ENCODE measurements at regions not wholly inside any gene's neighbourhood (a gene's known extent, or its start where the extent isn't known, plus 50 kb on each side); places are given as distances from the start of the nearest gene placed in this dataset.

DNA sequence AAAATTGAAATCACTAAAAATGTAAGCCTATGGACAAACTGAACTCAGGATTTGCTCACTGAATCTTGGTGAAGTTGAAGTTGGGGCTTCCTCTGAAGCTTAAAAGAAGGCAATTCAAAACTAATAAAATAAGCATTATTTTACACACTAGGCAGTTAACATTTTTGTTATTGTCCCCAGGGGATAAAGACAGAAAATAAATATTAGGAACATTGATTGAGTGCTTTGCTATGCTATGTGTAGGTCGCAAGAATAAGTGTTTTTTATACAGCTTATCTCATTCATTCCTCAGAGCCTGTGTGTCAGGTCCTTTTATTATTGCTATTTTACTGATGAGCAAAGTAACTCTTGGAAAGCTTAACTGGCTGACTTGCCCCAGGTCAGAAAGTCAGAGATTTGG is 82.2 kb downstream of the ZNF608 start:
- DNase-seq (ENCODE audit: low read depth), result no peak

DNA sequence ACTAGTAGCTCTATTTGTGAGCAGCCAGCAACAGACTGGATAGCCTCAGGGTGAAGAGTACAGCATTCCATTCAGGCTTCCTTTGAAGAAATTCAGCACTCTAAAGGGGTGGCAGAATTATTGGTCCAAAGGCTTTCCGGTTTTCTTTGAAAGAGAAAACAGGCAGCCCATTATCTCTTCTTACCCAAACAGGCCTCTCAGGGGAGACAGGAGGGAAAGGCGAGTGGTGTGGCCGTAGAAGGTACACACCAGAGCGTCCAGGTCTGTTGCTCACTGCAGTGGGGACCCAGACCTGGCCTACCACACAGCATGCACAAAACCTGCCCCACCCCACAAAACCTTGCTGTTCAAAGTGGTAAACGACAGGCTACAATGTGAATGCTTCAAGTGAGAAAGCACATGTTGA is 83.3 kb downstream of the ZNF608 start:
- no peak for DNase-seq (ENCODE audit: low read depth)

GRCh38 chr5:124662181-124662781 is 84.2 kb downstream of the ZNF608 start:
- no peak for DNase-seq (ENCODE audit: low read depth)

- DNase-seq (ENCODE audit: low read depth), result peak; percentile 73
These were observed 84.9 kb downstream of the ZNF608 start for GRCh38 chr5:124661317-124662141.

DNA sequence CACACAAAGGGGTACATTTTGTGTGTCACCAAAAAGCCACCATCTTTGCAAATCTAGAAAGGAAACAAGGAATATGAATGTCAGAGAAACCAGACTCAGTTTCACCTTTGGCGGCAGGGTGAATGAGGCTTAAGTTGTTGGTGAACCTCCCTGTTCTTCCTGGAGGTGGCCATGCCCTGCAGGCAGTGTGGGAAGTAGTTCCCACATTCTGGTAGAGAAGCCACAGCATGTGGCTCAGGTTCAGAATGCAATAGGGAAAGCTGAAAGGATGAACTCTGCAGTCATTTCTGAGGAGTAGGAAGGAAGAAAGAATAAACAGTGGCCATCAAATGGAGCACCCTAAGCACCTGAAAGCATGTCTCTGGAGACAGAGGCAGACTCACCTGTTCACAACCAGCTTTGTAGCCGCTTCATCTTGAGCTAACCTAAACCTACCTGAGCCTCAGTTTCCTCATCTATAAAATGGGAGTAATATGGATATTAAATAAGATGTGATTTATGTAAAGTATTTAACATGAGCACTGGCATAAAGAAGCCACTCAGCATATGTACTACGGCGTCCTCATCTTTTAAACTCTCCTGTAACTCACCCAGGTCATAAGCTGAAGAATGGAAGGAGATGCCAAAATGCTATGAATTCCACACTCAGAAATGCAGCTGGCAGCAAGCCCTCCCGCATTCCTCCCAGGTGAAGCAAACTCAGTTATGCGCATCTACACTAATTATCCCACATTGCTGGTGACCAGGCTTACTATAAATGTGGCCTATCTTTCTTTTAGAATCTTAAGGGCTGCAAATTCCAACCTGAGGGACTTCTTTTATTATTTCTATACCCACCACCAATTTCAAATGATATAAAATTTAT is 86.0 kb downstream of the ZNF608 start:
- DNase-seq (ENCODE audit: low read depth), result peak; percentile 64

DNA sequence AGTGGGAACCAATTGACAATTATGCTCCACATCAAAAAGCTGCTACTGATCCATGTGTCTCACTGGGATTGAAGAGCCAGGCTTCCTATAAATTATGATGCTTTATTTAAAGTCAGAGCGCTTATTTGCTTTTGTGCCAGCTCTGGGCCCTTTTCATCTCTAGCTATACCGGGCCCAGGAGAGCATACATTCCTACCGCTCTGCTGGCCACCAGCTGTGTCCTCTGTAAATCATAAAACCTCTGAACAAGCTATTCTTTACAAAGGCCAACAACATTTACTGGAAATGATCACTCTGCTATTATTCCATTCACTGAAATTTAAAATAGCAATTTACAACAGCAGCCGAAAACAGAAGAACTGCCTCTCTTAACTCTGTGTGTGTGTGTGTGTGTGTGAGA is 86.6 kb downstream of the ZNF608 start:
- DNase-seq (ENCODE audit: low read depth), result no peak

DNA sequence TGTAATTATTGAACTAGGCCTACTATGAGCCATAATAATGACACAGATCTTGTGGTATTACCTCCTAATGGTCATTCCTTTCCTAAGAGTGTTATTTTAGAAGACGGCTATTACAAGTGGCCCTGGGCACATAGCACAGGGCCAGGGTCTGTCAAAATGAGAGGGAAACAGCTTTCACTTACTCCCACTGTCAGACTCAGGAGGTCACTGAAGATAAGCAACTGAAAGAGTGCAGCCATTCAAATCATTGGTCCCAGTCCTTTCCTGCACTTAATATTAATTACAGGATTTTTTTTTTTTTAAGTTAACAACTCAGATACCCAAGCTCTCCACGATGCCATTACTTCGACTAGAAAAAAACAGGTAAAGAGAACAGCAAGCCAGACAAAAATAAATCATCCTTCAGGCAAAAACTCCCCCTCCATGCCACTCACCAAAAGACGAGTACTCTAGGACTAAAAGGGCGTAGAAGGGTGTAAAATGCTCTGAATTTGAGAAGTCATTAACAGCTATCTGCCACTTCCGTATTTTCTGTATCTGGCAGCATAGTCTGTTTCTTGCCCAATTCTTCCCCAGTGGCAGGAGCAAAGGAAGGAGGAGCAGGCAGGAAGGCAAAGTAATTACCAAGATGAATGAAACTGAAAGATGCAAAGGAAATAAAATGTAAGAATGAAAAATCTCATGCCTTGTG is 87.4 kb downstream of the ZNF608 start:
- no peak for DNase-seq (ENCODE audit: low read depth)

- no peak for DNase-seq (ENCODE audit: low read depth)
These were observed 90.4 kb downstream of the ZNF608 start for GRCh38 chr5:124655921-124656511.

- no peak for DNase-seq (ENCODE audit: low read depth)
These were observed 91.1 kb downstream of the ZNF608 start for GRCh38 chr5:124655251-124655917.

DNA sequence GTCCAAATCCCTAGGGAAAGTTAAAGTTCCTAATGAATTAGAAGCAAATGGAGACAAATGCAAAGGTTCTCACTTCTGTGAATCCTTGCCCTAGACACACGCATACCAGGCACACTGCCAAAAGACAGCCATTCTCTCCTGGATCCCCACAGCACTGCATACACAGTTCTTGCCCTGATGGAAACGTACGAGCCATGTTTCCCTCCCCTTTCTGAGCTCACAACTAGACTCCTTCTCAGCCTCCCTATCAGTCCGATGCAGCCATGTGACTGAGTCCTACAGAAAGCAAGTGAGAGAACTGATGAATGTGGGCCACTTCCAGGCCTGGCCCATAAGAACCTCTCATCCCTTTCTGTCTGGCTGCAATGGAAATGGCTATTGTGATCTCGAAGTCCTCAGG is 92.0 kb downstream of the ZNF608 start:
- no peak for DNase-seq (ENCODE audit: low read depth)

DNA sequence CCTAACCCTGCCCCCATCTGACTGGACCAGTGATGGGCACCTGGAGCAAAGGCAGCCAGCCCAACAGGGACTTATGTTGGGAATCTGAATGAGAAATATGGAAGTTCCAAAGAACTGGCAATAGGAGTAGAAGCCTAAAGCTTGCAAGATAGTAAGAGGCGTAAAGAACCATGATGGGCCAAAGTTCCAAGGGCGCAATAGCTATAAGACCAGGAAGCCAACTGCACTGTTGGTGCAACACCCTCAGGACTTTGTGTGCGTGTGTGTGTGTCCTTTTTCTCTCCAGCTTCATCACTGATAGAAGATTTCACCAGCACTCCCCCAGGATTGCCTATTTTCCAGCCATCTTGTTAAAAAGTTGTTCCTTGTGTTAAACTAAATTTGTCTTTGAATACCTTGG is 92.8 kb downstream of the ZNF608 start:
- no peak for DNase-seq (ENCODE audit: low read depth)

- no peak for DNase-seq (ENCODE audit: low read depth)
These were observed 93.5 kb downstream of the ZNF608 start for GRCh38 chr5:124652892-124653441.

- DNase-seq (ENCODE audit: low read depth), result no peak
These were observed 94.0 kb downstream of the ZNF608 start for GRCh38 chr5:124652514-124652819.

DNA sequence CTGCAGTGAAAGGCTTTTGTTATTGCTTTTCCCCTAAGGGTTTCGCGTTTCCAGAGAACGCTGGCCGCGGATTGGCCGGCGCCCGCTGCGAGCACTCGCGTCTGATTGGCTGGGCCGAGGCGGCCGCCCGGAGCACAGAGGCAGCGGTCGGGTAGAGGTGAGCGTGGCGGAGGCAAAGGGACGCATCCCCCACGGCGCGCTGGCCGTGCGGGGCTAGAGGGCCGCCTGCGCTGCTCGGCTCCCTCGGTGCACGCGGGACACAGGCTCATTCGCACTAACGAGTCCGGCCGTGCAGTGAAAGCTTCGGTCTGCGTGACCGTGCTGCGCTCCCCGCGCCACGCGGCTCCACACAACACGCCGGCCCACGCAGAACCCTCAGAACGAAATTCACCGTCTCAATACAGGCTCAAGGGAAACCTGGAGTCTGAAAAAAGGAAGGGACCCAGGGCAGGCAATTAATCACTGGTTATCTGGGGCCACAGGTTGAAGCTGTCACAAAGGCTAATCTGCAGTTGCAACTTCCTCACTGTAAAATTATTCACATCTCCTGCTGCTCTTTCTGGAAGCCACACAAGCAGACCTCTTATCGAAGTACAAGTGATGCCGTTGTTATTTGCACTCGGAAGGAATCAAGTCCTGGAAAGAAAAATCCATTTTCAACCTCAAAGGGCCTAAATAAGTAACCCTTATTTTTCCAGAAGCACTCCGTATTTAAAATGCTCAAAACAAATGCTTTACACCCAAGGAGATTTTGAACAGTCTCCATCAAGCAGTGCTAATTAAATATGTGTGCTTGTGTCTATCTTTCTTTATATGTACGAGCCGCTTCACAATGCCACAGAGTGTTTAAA is 94.6 kb downstream of the ZNF608 start:
- no peak for DNase-seq (ENCODE audit: low read depth)

DNA sequence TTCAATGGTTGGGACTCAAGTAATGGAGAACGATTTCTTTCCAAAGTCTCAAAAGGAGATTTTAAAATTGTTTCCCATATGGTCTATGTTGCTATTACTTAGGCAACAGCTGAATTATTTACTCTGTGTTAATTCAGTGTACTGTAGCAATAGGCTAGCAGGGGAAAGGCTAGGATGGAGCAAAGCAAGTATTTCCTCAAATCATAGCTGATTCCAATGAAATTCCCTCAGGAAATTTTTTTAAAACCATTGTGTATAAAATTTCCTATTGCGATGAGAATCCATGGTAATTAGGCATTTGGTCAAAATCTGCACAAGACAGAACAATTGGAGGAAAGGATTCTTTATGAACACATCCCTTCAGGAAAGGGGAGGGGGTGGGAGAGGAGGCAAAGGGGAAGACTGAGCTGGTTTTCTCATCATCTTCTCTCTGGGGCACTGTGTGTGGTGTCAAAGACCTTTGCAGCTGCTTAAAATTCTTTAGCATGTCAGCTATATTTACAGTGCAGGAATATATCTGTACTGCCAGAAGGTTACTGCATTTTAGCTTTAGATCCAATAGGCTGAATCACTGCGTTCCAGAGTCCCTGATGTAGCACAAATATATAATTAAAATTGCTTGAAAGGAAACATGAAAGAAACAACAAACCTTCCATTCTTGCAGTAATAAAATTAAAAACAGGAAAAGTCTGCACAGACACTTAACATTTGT is 95.3 kb downstream of the ZNF608 start:
- DNase-seq (ENCODE audit: low read depth), result no peak

- DNase-seq (ENCODE audit: low read depth), result no peak
These were observed 96.3 kb downstream of the ZNF608 start for GRCh38 chr5:124650147-124650561.

- DNase-seq (ENCODE audit: low read depth), result peak; percentile 89
These were observed 96.8 kb downstream of the ZNF608 start for GRCh38 chr5:124649491-124650146.

DNA sequence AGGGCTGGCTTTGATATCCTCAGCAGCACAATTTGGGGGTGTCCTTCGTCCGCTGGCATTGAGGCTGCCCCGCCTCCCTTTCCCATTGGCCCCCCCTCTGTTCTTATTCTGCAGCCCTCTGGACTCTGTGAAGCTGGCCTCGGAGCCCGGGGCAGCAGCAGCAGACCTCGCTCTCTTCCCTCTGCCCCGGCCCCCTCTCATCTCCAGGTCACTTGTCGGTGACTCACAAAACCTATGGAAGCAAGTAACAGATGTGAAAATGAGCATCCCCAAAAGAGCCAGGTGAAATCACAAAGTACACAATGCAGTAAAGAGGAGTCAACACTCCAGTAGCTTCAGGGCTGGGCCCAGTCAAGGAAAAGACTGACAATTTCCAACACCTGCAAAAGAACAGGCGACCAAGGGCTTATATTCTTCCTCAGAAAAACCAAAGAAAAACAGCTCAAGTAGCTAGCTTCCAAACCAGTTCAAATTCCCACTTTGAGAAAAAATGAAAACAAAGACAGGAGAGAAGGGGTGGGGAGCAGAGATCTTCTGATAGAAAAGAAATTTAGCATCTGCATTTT is 97.5 kb downstream of the ZNF608 start:
- no peak for DNase-seq (ENCODE audit: low read depth)

- no peak for DNase-seq (ENCODE audit: low read depth)
These were observed 99.1 kb downstream of the ZNF608 start for GRCh38 chr5:124647352-124647751.
